Activated naive CD4-positive, alpha-beta T cell treated with anti-CD3 and anti-CD28 coated beads, Interleukin-2, amount 50 U/mL, for 72 hours (primary cell): ENCODE measurements at regions not wholly inside any gene's neighbourhood (a gene's known extent, or its start where the extent isn't known, plus 50 kb on each side); places are given as distances from the start of the nearest gene placed in this dataset.
A peak's percentile ranks its signal among the peaks of the same experiment; 100 is the strongest.
"Not testable (repeated sequence)": the region's sequence is repeated elsewhere in the genome, so short reads cannot be mapped to it uniquely, and the experiment has no call there.

Experiments
- ATAC-seq, 2 donors: fragments of 150-1000 bp; cut with Tn5 transposase; 2 replicates each; pipeline ENCODE4 v1.10.0; 2021; ENCODE audit warnings: mild to moderate bottlenecking in 2 of 2, moderate library complexity in 2 of 2
- DNase-seq, 2 donors: peaks; one replicate each; pipeline ENCODE4 v3.0.0; 2021 to 2022; ENCODE audit warnings: low spot score in 2 of 2
- H3K27ac Mint-ChIP-seq, 2 donors: one replicate each; pipeline ENCODE4 v1.8.0; 2022; ENCODE audit warnings: mild to moderate bottlenecking in 2 of 2, mixed read lengths in 2 of 2
- H3K36me3 Mint-ChIP-seq, 2 donors: one replicate each; pipeline ENCODE4 v1.8.0; 2022; ENCODE audit warnings: mixed read lengths in 2 of 2
- H3K9me3 Mint-ChIP-seq, 2 donors: one replicate each; pipeline ENCODE4 v1.8.0; 2022; ENCODE audit warnings: mixed read lengths in 2 of 2

DNA sequence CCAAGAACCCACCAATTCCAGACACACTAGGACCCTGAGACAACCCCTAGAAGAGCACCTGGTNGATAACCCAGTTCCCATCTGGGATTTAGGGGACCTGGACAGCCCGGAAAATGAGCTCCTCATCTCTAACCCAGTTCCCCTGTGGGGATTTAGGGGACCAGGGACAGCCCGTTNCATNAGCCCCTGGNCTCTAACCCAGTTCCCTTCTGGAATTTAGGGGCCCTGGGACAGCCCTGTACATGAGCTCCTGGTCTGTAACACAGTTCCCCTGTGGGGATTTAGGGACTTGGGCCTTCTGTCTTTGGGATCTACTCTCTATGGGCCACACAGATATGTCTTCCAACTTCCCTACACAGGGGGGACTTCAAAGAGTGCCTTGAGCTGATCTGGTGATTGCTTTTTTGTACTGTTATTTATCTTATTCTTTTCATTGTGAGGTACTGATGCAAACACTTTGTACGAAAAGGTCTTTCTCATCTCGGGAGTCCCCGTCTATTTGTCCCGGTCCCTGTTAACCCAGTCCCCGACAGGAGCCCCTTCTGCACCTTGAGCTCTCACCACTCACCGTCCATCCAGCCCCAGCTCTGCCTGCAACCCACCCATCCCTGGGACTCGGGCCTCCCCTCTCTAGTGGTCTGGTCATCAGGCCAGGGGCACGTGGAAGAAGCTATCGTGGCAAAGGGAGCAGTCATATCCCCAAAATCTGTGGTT, 58.2 kb upstream of the PLCXD1 start:
- not testable (repeated sequence) for DNase-seq, H3K27ac Mint-ChIP-seq, H3K36me3 Mint-ChIP-seq, H3K9me3 Mint-ChIP-seq
- ATAC-seq: peak; percentile 33 to 35

DNA sequence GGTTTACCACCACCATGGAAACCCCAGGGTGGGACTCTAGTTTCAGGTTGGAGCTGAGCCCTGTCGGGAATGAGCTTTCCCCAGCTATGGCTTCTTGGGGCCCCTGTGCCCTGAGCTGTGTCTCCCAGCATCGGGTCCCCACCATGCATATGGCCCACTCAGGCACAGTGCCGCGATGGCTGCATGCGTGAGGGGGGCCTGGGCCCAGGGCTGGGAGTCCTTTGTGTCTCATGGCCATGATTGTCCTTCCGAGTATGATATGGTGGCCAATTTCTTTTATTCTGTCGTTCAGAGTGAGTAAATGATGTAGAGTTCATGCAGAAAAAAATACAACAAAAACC, 57.7 kb upstream of the PLCXD1 start:
- not testable (repeated sequence) for H3K36me3 Mint-ChIP-seq, ATAC-seq, DNase-seq, H3K9me3 Mint-ChIP-seq, H3K27ac Mint-ChIP-seq

DNA sequence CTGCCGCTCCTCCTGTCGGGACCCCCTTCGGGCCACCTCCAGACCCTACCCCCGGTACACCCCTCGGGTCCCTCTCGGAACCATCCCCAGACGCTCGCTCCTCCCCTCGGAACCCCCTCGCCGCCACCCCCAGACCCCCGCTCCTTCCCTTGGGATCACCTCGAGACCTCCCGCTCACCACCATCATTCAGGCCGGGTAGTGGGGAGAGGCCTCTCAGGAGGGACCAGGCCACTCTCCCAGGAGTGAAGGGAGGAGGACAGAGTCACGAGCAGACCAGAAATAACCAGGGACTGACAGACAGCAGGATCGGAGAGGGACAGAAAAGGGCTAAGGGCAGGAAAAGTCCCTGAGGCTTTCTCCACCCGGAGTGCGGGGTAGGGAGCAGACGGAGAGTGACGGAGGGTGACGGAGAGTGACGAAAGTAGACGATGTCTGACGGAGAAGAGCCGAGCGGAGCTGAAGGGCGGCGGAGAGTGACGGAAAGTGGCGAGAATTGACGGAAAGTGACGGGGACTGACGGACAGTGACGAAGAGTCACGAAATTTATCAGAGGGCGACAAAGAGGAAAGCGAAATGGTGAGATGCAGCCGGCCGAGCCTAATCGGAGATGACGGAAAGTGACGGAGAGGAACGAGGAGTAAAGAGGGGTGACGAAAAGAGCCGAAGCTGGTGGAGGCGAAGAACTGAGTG, 54.6 kb upstream of the PLCXD1 start:
- H3K36me3 Mint-ChIP-seq, H3K27ac Mint-ChIP-seq, DNase-seq, H3K9me3 Mint-ChIP-seq: not testable (repeated sequence)
- peak; percentile 41 to 56 for ATAC-seq

DNA sequence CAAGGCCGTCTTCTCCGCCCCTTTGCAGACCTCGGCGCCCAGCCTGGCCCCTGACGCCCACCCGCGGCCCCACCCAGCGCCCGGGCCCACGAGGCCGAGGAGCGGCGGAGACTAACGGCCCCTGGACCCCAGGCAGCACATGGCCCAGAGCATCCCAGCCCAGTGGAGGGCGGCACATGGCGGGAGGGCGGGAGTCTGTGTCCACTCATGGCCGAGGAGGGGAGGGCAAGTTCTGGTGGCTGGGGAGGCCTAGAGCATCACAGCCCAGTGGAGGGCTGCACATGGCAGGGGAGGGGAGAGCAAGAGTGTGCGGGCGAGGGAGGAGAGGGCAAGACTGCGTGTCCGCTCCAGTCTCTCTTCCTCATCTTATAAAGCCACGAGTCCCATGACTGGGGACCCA, 53.8 kb upstream of the PLCXD1 start:
- H3K36me3 Mint-ChIP-seq, ATAC-seq, H3K27ac Mint-ChIP-seq, H3K9me3 Mint-ChIP-seq, DNase-seq: not testable (repeated sequence)
